ENCODE measurements at regions not wholly inside any gene's neighbourhood (a gene's known extent, or its start where the extent isn't known, plus 50 kb on each side); places are given as distances from the start of the nearest gene placed in this dataset.

GRCh38 chr5:166532456-166533220 is 1758.8 kb upstream of the WWC1 start:
- no peaks in the 10 kb centered on the region for H3K9me3 ChIP-seq (ENCODE audit: low read length)
- no peaks in the 10 kb centered on the region for H3K4me1 ChIP-seq (ENCODE audit: insufficient read depth, low read length)
- H2AFZ ChIP-seq (ENCODE audit: low read depth, low read length), result no peak overlapping the region
- H3K4me3 ChIP-seq (ENCODE audit: low read length), result no peak overlapping the region
- H3K36me3 ChIP-seq (ENCODE audit: insufficient read depth, low read length), result no peaks in the 10 kb centered on the region
- no peaks in the 10 kb centered on the region for H3K27me3 ChIP-seq (ENCODE audit: insufficient read depth, low read length)

DNA sequence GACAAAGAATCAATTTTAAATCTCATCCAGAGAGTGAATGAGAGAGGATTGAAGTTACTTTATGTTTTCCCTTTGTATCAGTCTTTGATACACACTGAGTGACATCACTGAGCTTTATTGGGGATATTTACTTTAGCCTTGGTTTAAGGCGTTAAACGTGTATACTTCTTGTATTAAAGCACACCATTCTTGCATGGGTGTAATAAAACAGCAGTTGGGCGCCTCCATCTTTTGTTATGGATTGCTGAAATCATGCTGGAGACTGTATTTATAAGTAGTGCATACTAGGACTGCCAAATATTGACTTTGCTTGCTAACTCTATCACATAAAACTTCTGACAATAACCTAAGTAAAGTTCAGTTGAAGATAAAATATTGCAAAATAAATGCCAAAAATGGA is 1755.8 kb upstream of the WWC1 start:
- Histone ChIP-seq H3K9me3 (ENCODE audit: low read length) (no peaks in the 10 kb centered on the region), H3K36me3 (ENCODE audit: insufficient read depth, low read length) (no peaks in the 10 kb centered on the region), H3K4me1 (ENCODE audit: insufficient read depth, low read length) (no peaks in the 10 kb centered on the region), H2AFZ (ENCODE audit: low read depth, low read length) (no peak overlapping the region), H3K27me3 (ENCODE audit: insufficient read depth, low read length) (no peaks in the 10 kb centered on the region), H3K4me3 (ENCODE audit: low read length) (no peak overlapping the region)

DNA sequence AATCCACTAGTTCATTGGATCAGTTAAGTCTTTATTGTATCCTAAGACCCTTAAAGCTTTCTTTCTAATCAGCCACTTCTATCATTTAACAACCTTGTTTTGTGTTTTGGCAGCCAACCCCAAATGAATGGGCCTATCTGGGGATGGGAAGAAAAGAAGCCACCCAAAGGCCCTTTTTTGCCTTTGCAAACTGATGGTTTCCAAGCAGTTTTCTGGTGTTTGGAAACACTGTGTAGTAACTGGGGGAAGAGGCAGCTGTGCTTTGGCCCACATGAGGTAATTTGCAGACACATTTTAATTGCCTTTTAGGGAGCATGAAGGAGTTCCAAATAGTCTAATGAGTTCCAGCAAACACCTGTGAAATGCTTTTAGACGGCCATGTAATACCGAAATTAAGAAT is 1751.3 kb upstream of the WWC1 start:
- no peak overlapping the region for H3K4me3 ChIP-seq (ENCODE audit: low read length)
- no peaks in the 10 kb centered on the region for H3K36me3 ChIP-seq (ENCODE audit: insufficient read depth, low read length)
- no peak overlapping the region for H2AFZ ChIP-seq (ENCODE audit: low read depth, low read length)
- no peaks in the 10 kb centered on the region for H3K9me3 ChIP-seq (ENCODE audit: low read length)
- H3K27me3 ChIP-seq (ENCODE audit: insufficient read depth, low read length), result no peaks in the 10 kb centered on the region
- no peaks in the 10 kb centered on the region for H3K4me1 ChIP-seq (ENCODE audit: insufficient read depth, low read length)

- H3K9me3 ChIP-seq (ENCODE audit: low read length), result no peaks in the 10 kb centered on the region
- H3K4me3 ChIP-seq (ENCODE audit: low read length), result no peak overlapping the region
- H3K27me3 ChIP-seq (ENCODE audit: insufficient read depth, low read length), result no peaks in the 10 kb centered on the region
- no peak overlapping the region for H2AFZ ChIP-seq (ENCODE audit: low read depth, low read length)
- no peaks in the 10 kb centered on the region for H3K36me3 ChIP-seq (ENCODE audit: insufficient read depth, low read length)
- H3K4me1 ChIP-seq (ENCODE audit: insufficient read depth, low read length), result no peaks in the 10 kb centered on the region
Measured at GRCh38 chr5:166551384-166551783, 1740.1 kb upstream of the WWC1 start.

- no peak overlapping the region for H3K4me3 ChIP-seq (ENCODE audit: low read length)
- no peaks in the 10 kb centered on the region for H3K9me3 ChIP-seq (ENCODE audit: low read length)
- no peak overlapping the region for H2AFZ ChIP-seq (ENCODE audit: low read depth, low read length)
- H3K36me3 ChIP-seq (ENCODE audit: insufficient read depth, low read length), result no peaks in the 10 kb centered on the region
- H3K4me1 ChIP-seq (ENCODE audit: insufficient read depth, low read length), result no peaks in the 10 kb centered on the region
- no peaks in the 10 kb centered on the region for H3K27me3 ChIP-seq (ENCODE audit: insufficient read depth, low read length)
Measured at GRCh38 chr5:166553778-166554177, 1737.7 kb upstream of the WWC1 start.

- H2AFZ ChIP-seq (ENCODE audit: low read depth, low read length), result no peak overlapping the region
Measured at GRCh38 chr5:166561759-166562158, 1729.7 kb upstream of the WWC1 start.

DNA sequence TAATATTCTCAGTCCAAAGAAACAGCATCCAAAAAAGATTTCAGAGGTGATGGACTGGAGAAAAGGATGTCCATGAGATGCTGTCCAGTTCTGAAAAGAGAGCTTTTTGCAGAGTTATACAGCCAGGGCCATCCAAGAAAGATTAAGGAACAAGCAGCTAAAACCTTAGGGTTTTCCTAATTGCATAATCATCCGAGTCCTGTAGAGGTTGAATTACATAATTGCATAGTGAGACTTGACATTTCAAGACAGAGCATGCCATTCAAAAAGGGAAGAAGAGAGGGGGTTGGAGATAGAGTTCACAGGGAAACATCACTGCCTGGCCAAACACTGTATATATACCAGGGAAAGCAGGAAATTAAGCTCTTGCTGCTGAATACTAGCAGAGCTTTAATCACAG is 1729.2 kb upstream of the WWC1 start:
- no peak overlapping the region for H3K4me3 ChIP-seq (ENCODE audit: low read length)
- H3K27me3 ChIP-seq (ENCODE audit: insufficient read depth, low read length), result no peaks in the 10 kb centered on the region
- H3K9me3 ChIP-seq (ENCODE audit: low read length), result peaks cover 2% of the 10 kb centered on the region
- H3K36me3 ChIP-seq (ENCODE audit: insufficient read depth, low read length), result no peaks in the 10 kb centered on the region
- H2AFZ ChIP-seq (ENCODE audit: low read depth, low read length), result no peak overlapping the region
- H3K4me1 ChIP-seq (ENCODE audit: insufficient read depth, low read length), result no peaks in the 10 kb centered on the region

More at GRCh38 chr5:166561759-166562158, 1729.7 kb upstream of the WWC1 start:
- H3K36me3 ChIP-seq (ENCODE audit: insufficient read depth, low read length), result no peaks in the 10 kb centered on the region
- H3K4me1 ChIP-seq (ENCODE audit: insufficient read depth, low read length), result no peaks in the 10 kb centered on the region
- no peaks in the 10 kb centered on the region for H3K27me3 ChIP-seq (ENCODE audit: insufficient read depth, low read length)
- H3K4me3 ChIP-seq (ENCODE audit: low read length), result no peak overlapping the region
- peaks cover 2% of the 10 kb centered on the region for H3K9me3 ChIP-seq (ENCODE audit: low read length)

DNA sequence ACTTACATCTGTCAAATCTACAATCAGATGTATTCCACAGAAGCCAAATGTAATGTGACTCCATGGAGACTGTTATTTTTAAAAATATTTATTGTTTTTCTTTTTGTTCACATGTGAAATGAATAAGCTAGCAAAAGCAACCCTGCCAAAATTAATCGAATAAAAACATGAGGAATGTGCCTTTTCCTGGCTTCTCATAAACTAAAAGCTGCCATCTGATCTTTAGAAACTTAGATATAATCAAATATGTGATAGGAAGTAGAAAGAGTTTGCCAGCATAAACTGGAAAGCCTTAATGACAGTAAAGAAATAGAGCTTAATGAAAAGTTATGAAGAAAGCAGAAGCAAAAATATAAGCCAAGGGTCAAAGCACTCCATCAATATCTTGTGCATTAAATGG is 1724.7 kb upstream of the WWC1 start:
- no peak overlapping the region for H2AFZ ChIP-seq (ENCODE audit: low read depth, low read length)
- H3K9me3 ChIP-seq (ENCODE audit: low read length), result no peaks in the 10 kb centered on the region
- H3K36me3 ChIP-seq (ENCODE audit: insufficient read depth, low read length), result no peaks in the 10 kb centered on the region
- H3K4me3 ChIP-seq (ENCODE audit: low read length), result no peak overlapping the region
- H3K27me3 ChIP-seq (ENCODE audit: insufficient read depth, low read length), result no peaks in the 10 kb centered on the region
- H3K4me1 ChIP-seq (ENCODE audit: insufficient read depth, low read length), result no peaks in the 10 kb centered on the region

DNA sequence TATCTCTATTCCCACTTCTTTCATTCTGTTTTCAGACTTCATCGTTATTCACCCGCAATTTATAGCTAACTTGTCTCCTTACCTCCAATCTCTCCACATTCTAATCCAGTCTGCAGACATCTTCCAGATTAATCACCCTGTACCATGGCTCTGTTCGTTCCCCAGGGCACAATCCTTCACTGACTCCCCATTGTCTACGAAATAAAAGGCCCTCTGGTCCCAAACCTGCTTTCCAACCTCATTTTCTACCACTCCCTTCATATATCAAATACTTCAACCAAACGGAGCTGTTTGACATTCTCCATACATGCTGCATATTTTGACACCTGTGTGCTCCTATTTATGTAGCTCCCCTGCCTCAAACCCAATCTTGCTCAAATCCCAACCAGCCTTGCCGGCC is 1720.6 kb upstream of the WWC1 start:
- no peaks in the 10 kb centered on the region for H3K4me1 ChIP-seq (ENCODE audit: insufficient read depth, low read length)
- no peaks in the 10 kb centered on the region for H3K36me3 ChIP-seq (ENCODE audit: insufficient read depth, low read length)
- no peaks in the 10 kb centered on the region for H3K27me3 ChIP-seq (ENCODE audit: insufficient read depth, low read length)
- H3K9me3 ChIP-seq (ENCODE audit: low read length), result peaks cover 2% of the 10 kb centered on the region
- H2AFZ ChIP-seq (ENCODE audit: low read depth, low read length), result no peak overlapping the region
- no peak overlapping the region for H3K4me3 ChIP-seq (ENCODE audit: low read length)

DNA sequence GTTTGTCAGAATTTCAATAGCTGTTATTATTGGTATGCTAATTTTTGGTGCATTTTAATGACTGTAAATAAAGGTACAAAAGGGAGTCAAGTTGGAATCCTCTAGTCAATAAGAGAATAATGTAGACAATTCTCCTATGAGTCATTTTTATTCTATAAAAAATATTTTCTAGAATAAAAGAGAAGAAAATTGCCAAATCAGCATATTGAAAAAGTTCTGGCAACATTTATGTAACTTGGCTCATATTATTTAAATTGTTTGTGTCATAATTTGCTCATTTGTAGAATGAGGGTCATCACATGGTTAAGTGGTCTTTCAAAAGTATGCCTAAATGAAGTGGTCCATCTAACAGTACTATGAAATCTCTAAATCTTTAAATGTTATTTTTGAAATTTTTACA is 1719.8 kb upstream of the WWC1 start:
- Histone ChIP-seq H3K4me3 (ENCODE audit: low read length) (no peak overlapping the region), H3K4me1 (ENCODE audit: insufficient read depth, low read length) (no peaks in the 10 kb centered on the region), H3K9me3 (ENCODE audit: low read length) (peaks cover 2% of the 10 kb centered on the region), H3K36me3 (ENCODE audit: insufficient read depth, low read length) (no peaks in the 10 kb centered on the region), H3K27me3 (ENCODE audit: insufficient read depth, low read length) (no peaks in the 10 kb centered on the region), H2AFZ (ENCODE audit: low read depth, low read length) (no peak overlapping the region)

DNA sequence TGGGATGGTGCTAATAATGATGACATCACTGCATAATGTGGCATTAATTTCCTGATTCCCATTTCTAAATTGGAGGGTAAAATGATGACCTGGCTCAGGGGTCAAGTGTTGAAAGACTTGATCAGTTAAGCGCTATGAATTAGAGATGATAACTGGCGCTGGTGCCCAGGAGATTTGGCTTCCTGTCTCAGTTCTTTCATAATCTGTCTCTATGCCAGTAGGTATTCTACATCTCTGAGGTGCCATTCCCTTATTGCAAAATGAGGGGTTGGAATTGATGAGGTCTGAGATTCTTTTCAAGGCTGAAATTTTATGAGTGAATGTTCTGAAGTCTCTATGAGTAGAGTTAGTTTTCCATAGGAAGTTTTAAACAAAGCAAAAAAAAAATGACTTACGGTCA is 1715.1 kb upstream of the WWC1 start:
- Histone ChIP-seq H3K36me3 (ENCODE audit: insufficient read depth, low read length) (no peaks in the 10 kb centered on the region), H3K27me3 (ENCODE audit: insufficient read depth, low read length) (no peaks in the 10 kb centered on the region), H3K4me3 (ENCODE audit: low read length) (no peak overlapping the region), H3K4me1 (ENCODE audit: insufficient read depth, low read length) (no peaks in the 10 kb centered on the region), H2AFZ (ENCODE audit: low read depth, low read length) (no peak overlapping the region), H3K9me3 (ENCODE audit: low read length) (peaks cover 2% of the 10 kb centered on the region)

DNA sequence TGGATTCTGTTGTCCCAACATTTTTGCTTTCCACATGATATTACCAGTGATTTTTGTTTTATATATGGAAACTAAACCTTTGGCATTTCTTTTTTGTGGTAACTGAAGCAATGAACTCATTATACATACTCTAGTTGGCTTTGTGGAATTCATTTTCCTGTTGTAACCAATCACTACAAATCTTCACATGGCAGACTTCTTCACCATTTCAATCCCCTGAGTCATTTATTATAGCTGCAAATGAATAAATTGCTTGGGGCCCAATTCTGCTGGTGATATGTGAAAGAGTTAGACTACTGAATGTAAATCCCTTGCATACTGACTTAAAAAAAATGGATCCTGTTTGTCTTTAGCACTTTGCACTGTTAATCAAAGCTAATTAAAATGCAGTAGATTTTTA is 1709.6 kb upstream of the WWC1 start:
- peaks cover 2% of the 10 kb centered on the region for H3K4me1 ChIP-seq (ENCODE audit: insufficient read depth, low read length)
- no peaks in the 10 kb centered on the region for H3K36me3 ChIP-seq (ENCODE audit: insufficient read depth, low read length)
- H3K27me3 ChIP-seq (ENCODE audit: insufficient read depth, low read length), result no peaks in the 10 kb centered on the region
- H3K4me3 ChIP-seq (ENCODE audit: low read length), result no peak overlapping the region
- no peaks in the 10 kb centered on the region for H3K9me3 ChIP-seq (ENCODE audit: low read length)
- no peak overlapping the region for H2AFZ ChIP-seq (ENCODE audit: low read depth, low read length)

DNA sequence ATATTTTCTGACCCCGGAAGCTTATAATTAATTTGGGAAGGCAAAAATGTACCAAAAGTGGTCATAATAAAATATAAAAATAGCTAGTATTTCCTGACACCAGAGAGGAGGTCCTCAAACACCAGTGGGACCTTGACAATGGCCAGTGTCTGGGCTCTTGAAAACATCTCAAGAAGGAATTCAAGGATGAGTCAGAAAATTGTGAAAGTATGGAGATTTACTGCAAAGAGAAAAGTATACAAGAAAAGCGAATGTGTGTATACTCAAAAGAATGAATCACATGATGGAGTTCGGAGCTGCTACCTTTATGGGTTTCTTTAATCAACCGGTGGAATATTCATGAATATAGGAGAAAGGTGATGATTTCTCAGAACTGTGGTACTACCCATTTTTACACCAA is 1709.0 kb upstream of the WWC1 start:
- no peaks in the 10 kb centered on the region for H3K36me3 ChIP-seq (ENCODE audit: insufficient read depth, low read length)
- no peaks in the 10 kb centered on the region for H3K27me3 ChIP-seq (ENCODE audit: insufficient read depth, low read length)
- peaks cover 2% of the 10 kb centered on the region for H3K4me1 ChIP-seq (ENCODE audit: insufficient read depth, low read length)
- no peaks in the 10 kb centered on the region for H3K9me3 ChIP-seq (ENCODE audit: low read length)
- no peak overlapping the region for H3K4me3 ChIP-seq (ENCODE audit: low read length)
- H2AFZ ChIP-seq (ENCODE audit: low read depth, low read length), result no peak overlapping the region

GRCh38 chr5:166594567-166594966 is 1696.9 kb upstream of the WWC1 start:
- no peak overlapping the region for H2AFZ ChIP-seq (ENCODE audit: low read depth, low read length)
- H3K27me3 ChIP-seq (ENCODE audit: insufficient read depth, low read length), result no peaks in the 10 kb centered on the region
- no peaks in the 10 kb centered on the region for H3K9me3 ChIP-seq (ENCODE audit: low read length)
- H3K36me3 ChIP-seq (ENCODE audit: insufficient read depth, low read length), result no peaks in the 10 kb centered on the region
- no peaks in the 10 kb centered on the region for H3K4me1 ChIP-seq (ENCODE audit: insufficient read depth, low read length)
- H3K4me3 ChIP-seq (ENCODE audit: low read length), result no peak overlapping the region

All from neuron (in vitro differentiated cells).